Activated CD8-positive, alpha-beta T cell treated with anti-CD3 and anti-CD28 coated beads for 36 hours (primary cell): ENCODE measurements at regions not wholly inside any gene's neighbourhood (a gene's known extent, or its start where the extent isn't known, plus 50 kb on each side); places are given as distances from the start of the nearest gene placed in this dataset.

ENCODE experiments used
- ATAC-seq: fragments of 200-7000 bp; cut with Tn5 transposase; one replicate; pipeline ENCODE4 v1.10.0; 2021; ENCODE audit warnings: mild to moderate bottlenecking, moderate library complexity
- CTCF ChIA-PET: fragments of 350-600 bp; sonication (Branson Sonifier 250); formaldehyde crosslinking; loops from one replicate; lab custom pipeline; 2021; ENCODE audit warnings: antibody characterized with exemption; lab: Charles Lee
- POLR2A ChIA-PET: fragments of 350-600 bp; sonication (Branson Sonifier 250); formaldehyde crosslinking; loops from one replicate; lab custom pipeline; 2021; ENCODE audit warnings: antibody characterized with exemption; lab: Charles Lee
- DNase-seq: peaks from one replicate; pipeline ENCODE4 v3.0.0-alpha.2; 2020
- H3K27ac Mint-ChIP-seq: one replicate; pipeline ENCODE4 v1.8.0; 2021; ENCODE audit warnings: mild to moderate bottlenecking, mixed read lengths
- H3K27me3 Mint-ChIP-seq: one replicate; pipeline ENCODE4 v1.8.0; 2021; ENCODE audit warnings: mixed read lengths
- H3K36me3 Mint-ChIP-seq: one replicate; pipeline ENCODE4 v1.8.0; 2021; ENCODE audit warnings: low read depth, mixed read lengths
- H3K4me1 Mint-ChIP-seq: one replicate; pipeline ENCODE4 v1.8.0; 2021; ENCODE audit warnings: low read depth, mixed read lengths
- H3K4me3 Mint-ChIP-seq: one replicate; pipeline ENCODE4 v1.8.0; 2021; ENCODE audit warnings: mild to moderate bottlenecking, moderate library complexity, mixed read lengths
- H3K9me3 Mint-ChIP-seq: one replicate; pipeline ENCODE4 v1.8.0; 2021; ENCODE audit warnings: mixed read lengths
- intact Hi-C: fragments of 100-400 bp; cut with micrococcal nuclease; formaldehyde crosslinking; loops from one replicate; pipeline ENCODE4 v1.10.0; 2022
- TF ChIP-seq, protein P1 (sequence below): fragments of 200-600 bp; IDR thresholded peaks from one replicate; pipeline ENCODE4 v1.8.0; 2022; ENCODE audit warnings: antibody characterized with exemption, mild to moderate bottlenecking

DNA sequence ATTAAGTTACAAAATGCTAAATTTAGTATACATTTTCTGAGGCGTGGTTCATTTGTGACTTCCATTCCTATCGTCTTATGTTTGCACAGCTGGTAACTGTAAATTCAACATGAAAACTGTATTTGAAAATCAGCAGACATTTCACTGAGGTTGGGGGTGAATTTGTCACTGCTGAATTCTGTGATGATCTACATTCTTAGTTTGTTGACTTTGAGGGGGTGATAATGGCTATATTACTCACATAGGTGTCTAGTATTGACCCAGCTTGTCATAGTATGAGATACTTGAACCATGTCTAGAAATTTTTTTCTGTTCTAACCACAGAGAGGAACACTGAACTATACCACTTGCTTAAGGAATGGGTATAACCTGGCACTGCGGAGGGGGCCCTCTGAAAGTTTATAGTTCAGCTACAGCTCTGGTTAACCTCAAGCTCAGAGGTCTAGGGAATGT lies 313.3 kb downstream of the PIK3R1 start:
- Mint-ChIP-seq H3K9me3 (peaks cover 2% of the 10 kb centered on the region), H3K27me3 (peaks cover 3% of the 10 kb centered on the region), H3K36me3 (no peaks in the 10 kb centered on the region), H3K4me1 (no peaks in the 10 kb centered on the region), H3K4me3 (no peak overlapping the region), H3K27ac (no peak overlapping the region)
- no peak for ATAC-seq
- ChIA-PET POLR2A (no interaction called here), CTCF (no interaction called here)
- intact Hi-C loops = no loop called here
- DNase-seq = no peak
- TF ChIP-seq, protein P1, sequence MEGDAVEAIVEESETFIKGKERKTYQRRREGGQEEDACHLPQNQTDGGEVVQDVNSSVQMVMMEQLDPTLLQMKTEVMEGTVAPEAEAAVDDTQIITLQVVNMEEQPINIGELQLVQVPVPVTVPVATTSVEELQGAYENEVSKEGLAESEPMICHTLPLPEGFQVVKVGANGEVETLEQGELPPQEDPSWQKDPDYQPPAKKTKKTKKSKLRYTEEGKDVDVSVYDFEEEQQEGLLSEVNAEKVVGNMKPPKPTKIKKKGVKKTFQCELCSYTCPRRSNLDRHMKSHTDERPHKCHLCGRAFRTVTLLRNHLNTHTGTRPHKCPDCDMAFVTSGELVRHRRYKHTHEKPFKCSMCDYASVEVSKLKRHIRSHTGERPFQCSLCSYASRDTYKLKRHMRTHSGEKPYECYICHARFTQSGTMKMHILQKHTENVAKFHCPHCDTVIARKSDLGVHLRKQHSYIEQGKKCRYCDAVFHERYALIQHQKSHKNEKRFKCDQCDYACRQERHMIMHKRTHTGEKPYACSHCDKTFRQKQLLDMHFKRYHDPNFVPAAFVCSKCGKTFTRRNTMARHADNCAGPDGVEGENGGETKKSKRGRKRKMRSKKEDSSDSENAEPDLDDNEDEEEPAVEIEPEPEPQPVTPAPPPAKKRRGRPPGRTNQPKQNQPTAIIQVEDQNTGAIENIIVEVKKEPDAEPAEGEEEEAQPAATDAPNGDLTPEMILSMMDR = no peak

DNA sequence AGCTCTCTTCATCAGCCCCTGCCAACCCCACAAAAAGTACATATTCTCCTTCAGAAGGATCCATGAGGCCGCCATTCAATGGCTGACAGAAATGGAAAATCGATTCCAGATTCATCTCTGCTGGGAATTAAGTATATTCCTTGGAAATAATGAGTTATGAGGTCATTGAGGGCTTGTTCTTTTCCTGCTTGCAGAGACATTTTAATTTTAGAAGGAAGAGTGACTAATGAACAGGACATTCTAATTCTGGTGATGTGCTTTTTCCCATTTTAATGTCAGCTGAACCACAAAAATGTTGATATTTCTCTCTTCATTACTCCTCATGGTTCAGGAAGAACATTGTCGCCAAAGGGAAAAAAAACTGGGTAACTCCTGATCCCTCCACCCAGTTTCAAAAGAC lies 314.0 kb downstream of the PIK3R1 start:
- POLR2A ChIA-PET = no interaction called here
- ATAC-seq (no peak), DNase-seq (no peak)
- TF ChIP-seq, protein P1 = no peak
- intact Hi-C loops = no loop called here
- no peaks in the 10 kb centered on the region for H3K36me3 Mint-ChIP-seq
- no peaks in the 10 kb centered on the region for H3K4me1 Mint-ChIP-seq
- CTCF ChIA-PET = no interaction called here
- no peak overlapping the region for H3K27ac Mint-ChIP-seq
- H3K4me3 Mint-ChIP-seq = no peak overlapping the region
- H3K27me3 Mint-ChIP-seq = peaks cover 3% of the 10 kb centered on the region
- peaks cover 2% of the 10 kb centered on the region for H3K9me3 Mint-ChIP-seq

DNA sequence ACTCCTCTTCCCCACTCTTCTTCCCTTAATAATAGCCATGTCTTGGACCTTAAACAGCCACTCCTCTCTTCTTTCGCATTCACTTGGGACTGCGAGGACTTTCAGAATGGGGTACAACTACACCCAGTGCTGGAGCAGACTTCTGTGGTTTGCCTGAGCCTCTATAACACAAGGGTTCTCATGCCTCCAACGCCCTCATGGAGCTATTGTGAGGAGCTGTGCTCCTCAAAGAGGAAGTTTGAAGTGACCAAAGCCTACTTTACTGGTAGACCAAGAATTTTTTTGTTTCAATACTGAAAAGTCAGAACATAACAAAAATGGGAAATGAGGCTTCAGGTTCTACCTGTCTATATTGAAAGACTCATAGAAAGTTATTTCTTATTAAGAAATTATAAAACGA lies 316.4 kb downstream of the PIK3R1 start:
- TF ChIP-seq, protein P1 = no peak
- no peak for ATAC-seq

DNA sequence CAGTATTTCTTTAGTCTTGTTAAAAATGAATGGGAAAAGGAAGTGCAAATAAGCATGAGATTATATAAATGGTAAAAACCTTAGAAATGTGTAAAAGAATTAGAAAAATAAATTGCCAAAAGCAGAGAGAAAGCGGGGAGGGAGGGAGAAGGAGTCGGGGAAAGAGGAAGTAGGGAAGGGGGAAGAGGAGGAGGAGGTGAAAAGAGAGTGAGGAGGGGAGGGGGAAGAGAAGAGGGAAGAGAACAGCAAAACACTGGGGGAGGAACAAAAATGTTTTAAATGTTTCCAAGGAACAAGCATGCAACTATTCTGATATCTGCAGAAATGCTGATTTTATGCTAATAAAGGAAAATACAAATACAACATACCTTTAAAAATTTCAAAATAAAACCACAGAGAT lies 317.5 kb downstream of the PIK3R1 start:
- ATAC-seq (no peak), DNase-seq (no peak)
- ChIA-PET POLR2A (no interaction called here), CTCF (no interaction called here)
- Mint-ChIP-seq H3K36me3 (no peaks in the 10 kb centered on the region), H3K27me3 (peaks cover 3% of the 10 kb centered on the region), H3K27ac (no peak overlapping the region), H3K9me3 (peaks cover 1% of the 10 kb centered on the region), H3K4me1 (no peaks in the 10 kb centered on the region), H3K4me3 (no peak overlapping the region)
- intact Hi-C loops = no loop called here
- TF ChIP-seq, protein P1 = no peak

More for the DNA sequence above, 316.4 kb downstream of the PIK3R1 start:
- DNase-seq = no peak
- Mint-ChIP-seq H3K4me1 (no peaks in the 10 kb centered on the region), H3K27ac (no peak overlapping the region), H3K27me3 (peaks cover 3% of the 10 kb centered on the region), H3K4me3 (no peak overlapping the region), H3K9me3 (peaks cover 2% of the 10 kb centered on the region), H3K36me3 (no peaks in the 10 kb centered on the region)
- ChIA-PET CTCF (no interaction called here), POLR2A (no interaction called here)
- intact Hi-C loops = no loop called here

DNA sequence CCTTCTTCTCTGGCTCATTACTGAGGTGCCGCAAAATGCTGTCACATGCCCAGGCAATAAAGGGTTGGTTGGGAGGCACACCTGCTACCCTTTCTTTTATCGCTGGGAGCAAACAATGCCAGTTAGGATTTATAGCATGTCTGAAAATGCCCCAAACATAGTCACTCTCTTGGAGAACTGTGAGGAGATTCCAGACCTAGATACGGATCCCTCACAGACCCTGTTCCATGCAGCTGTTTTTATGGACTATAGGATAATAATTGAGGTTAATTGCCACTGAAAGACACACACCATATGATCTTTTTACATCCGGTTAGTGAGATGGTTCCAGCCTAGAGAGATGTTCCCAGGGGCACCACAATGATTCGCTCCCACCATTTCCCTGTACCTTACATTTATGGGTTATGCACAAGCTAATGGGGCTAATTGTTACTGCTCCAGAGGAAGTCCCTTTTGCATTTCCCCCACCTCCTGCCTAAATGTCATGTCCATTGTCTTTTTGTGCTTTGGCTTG lies 318.1 kb downstream of the PIK3R1 start:
- no peak overlapping the region for H3K27ac Mint-ChIP-seq
- CTCF ChIA-PET = no interaction called here
- ATAC-seq = no peak
- POLR2A ChIA-PET = no interaction called here
- H3K4me1 Mint-ChIP-seq = no peaks in the 10 kb centered on the region
- H3K36me3 Mint-ChIP-seq = no peaks in the 10 kb centered on the region
- peaks cover 3% of the 10 kb centered on the region for H3K27me3 Mint-ChIP-seq
- no peaks in the 10 kb centered on the region for H3K9me3 Mint-ChIP-seq
- no peak for DNase-seq
- no peak overlapping the region for H3K4me3 Mint-ChIP-seq
- intact Hi-C loops = no loop called here
- TF ChIP-seq, protein P1 = no peak
